Breast epithelium (tissue), 4 donors: ENCODE measurements at regions not wholly inside any gene's neighbourhood (a gene's known extent, or its start where the extent isn't known, plus 50 kb on each side); places are given as distances from the start of the nearest gene placed in this dataset.
"Not testable (repeated sequence)": the region's sequence is repeated elsewhere in the genome, so short reads cannot be mapped to it uniquely, and the experiment has no call there.

Experiments
- DNase-seq, 2 donors: peaks; one replicate each; pipeline ENCODE4 v3.0.0-alpha.2; 2019; ENCODE audit warnings: low spot score in 2 of 2
- H3K27ac ChIP-seq, 2 donors: fragments of 200-600 bp; sonication (generic) in 1 of 2; one replicate each; pipeline ENCODE4 v1.5.1; 2016 to 2019; ENCODE audit warnings: mild to moderate bottlenecking in 1 of 2
- H3K27me3 ChIP-seq, 2 donors: fragments of 200-600 bp; sonication (generic) in 1 of 2; one replicate each; pipeline versions ENCODE4 v1.5.1 to v1.6.0; 2017 to 2019; ENCODE audit warnings: control low read depth in 1 of 2, mild to moderate bottlenecking in 1 of 2
- H3K36me3 ChIP-seq: fragments of 200-600 bp; one replicate; pipeline ENCODE4 v1.5.1; 2019
- H3K4me1 ChIP-seq, 2 donors: fragments of 200-600 bp; sonication (generic); one replicate each; pipeline ENCODE4 v1.5.1; 2016 to 2019; ENCODE audit warnings: control low read depth in 1 of 2
- H3K4me3 ChIP-seq, 3 donors: fragments of 200-600 bp; sonication (generic); 1 replicate in 2 of 3; 2 replicates in 1 of 3; pipeline ENCODE4 v1.5.1; 2016 to 2019; ENCODE audit warnings: mild to moderate bottlenecking in 3 of 3, moderate library complexity in 2 of 3
- H3K9me3 ChIP-seq, 2 donors: fragments of 200-600 bp; sonication (generic) in 1 of 2; one replicate each; pipeline ENCODE4 v1.5.1; 2016 to 2019; ENCODE audit warnings: control low read depth in 1 of 2
- CTCF ChIP-seq, 3 donors: fragments of 450-650 bp; IDR thresholded peaks; one replicate each; pipeline ENCODE4 v1.5.1; 2016 to 2017; ENCODE audit warnings: antibody characterized with exemption in 3 of 3, mild to moderate bottlenecking in 3 of 3, moderate library complexity in 3 of 3
- POLR2A ChIP-seq: fragments of 450-650 bp; IDR thresholded peaks from one replicate; pipeline ENCODE4 v1.6.1; 2016; ENCODE audit warnings: antibody characterized with exemption, mild to moderate bottlenecking, moderate library complexity
- POLR2AphosphoS5 ChIP-seq, 3 donors: sonication (generic); formaldehyde crosslinking; IDR thresholded peaks; one replicate each; pipeline ENCODE4 v1.6.1; 2017; ENCODE audit warnings: antibody characterized with exemption in 3 of 3
- intact Hi-C: fragments of 100-400 bp; cut with DNase I; formaldehyde crosslinking; loops from one replicate; pipeline ENCODE4 v1.15.1; 2023; ENCODE audit warnings: low total_unique reads

- Histone ChIP-seq H3K36me3 (no peaks in the 10 kb centered on the region), H3K9me3 (no peaks in the 10 kb centered on the region), H3K27ac (no peak overlapping the region), H3K4me3 (no peak overlapping the region), H3K27me3 (no peaks in the 10 kb centered on the region), H3K4me1 (no peaks in the 10 kb centered on the region)
- no peak for TF ChIP-seq CTCF (IDR thresholded peaks at IDR 0.05)
- TF ChIP-seq POLR2AphosphoS5 (IDR thresholded peaks at IDR 0.05): no peak
- no peak for TF ChIP-seq POLR2A
- intact Hi-C loops: no loop called here
- DNase-seq: no peak
These were observed 487.5 kb upstream of the GRIN3A start for GRCh38 chr9:102225841-102226441.

DNA sequence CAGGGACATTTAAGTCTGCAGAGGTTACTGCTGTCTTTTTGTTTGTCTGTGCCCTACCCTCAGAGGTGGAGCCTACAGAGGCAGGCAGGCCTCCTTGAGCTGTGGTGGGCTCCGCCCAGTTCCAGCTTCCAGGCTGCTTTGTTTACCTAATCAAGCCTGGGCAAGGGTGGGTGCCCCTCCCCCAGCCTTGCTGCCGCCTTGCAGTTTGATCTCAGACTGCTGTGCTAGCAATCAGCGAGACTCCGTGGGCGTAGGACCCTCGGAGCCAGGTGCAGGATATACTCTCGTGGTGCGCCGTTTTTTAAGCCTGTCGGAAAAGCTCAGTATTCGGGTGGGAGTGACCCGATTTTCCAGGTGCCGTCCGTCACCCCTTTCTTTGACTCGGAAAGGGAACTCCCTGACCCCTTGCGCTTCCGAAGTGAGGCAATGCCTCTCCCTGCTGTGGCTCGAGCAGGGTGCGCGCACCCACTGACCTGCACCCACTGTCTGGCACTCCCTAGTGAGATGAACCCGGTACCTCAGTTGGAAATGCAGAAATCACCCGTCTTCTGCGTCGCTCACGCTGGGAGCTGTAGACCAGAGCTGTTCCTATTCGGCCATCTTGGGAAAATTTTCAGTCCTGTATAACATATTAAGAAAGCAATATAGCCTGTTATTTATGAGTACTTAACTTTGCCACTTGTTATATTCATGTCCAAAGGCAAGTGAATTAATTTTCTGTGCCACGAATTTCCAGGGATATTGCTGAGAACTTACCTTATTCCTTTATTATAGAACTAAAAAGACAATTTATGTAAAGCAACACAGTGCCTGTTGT is 485.1 kb upstream of the GRIN3A start:
- H3K27me3 ChIP-seq, H3K4me3 ChIP-seq, H3K9me3 ChIP-seq, DNase-seq, H3K27ac ChIP-seq, H3K4me1 ChIP-seq, intact Hi-C loops, H3K36me3 ChIP-seq: not testable (repeated sequence)

GRCh38 chr9:102209176-102209575 is 470.7 kb upstream of the GRIN3A start:
- no peak overlapping the region for H3K4me3 ChIP-seq
- intact Hi-C loops: no loop called here

GRCh38 chr9:102206432-102206831 is 468.0 kb upstream of the GRIN3A start:
- Histone ChIP-seq H3K27me3 (no peaks in the 10 kb centered on the region), H3K36me3 (no peaks in the 10 kb centered on the region), H3K9me3 (no peaks in the 10 kb centered on the region), H3K27ac (no peak overlapping the region), H3K4me1 (no peaks in the 10 kb centered on the region), H3K4me3 (no peak overlapping the region)
- no peak for DNase-seq
- TF ChIP-seq CTCF (IDR thresholded peaks at IDR 0.05): no peak
- intact Hi-C loops: no loop called here

More at GRCh38 chr9:102209176-102209575, 470.7 kb upstream of the GRIN3A start:
- Histone ChIP-seq H3K27me3 (no peaks in the 10 kb centered on the region), H3K9me3 (no peaks in the 10 kb centered on the region), H3K4me1 (no peaks in the 10 kb centered on the region), H3K36me3 (no peaks in the 10 kb centered on the region), H3K27ac (no peak overlapping the region)
- DNase-seq: no peak
- TF ChIP-seq POLR2AphosphoS5 (IDR thresholded peaks at IDR 0.05) (no peak), POLR2A (no peak), CTCF (IDR thresholded peaks at IDR 0.05) (no peak)

- Histone ChIP-seq H3K4me1 (no peaks in the 10 kb centered on the region), H3K9me3 (no peaks in the 10 kb centered on the region), H3K36me3 (no peaks in the 10 kb centered on the region), H3K27me3 (no peaks in the 10 kb centered on the region), H3K4me3 (no peak overlapping the region), H3K27ac (no peak overlapping the region)
- TF ChIP-seq POLR2A (no peak), POLR2AphosphoS5 (IDR thresholded peaks at IDR 0.05) (no peak), CTCF (IDR thresholded peaks at IDR 0.05) (no peak)
- intact Hi-C loops: no loop called here
- DNase-seq: no peak
These were observed 466.8 kb upstream of the GRIN3A start for GRCh38 chr9:102205251-102205650.
